Activated CD4-positive, alpha-beta T cell treated with anti-CD3 and anti-CD28 coated beads, Interleukin-2, amount 10 ng/mL, durations not matched to agents 24 days and 14 days (primary cell): ENCODE measurements at regions not wholly inside any gene's neighbourhood (a gene's known extent, or its start where the extent isn't known, plus 50 kb on each side); places are given as distances from the start of the nearest gene placed in this dataset.

Source experiments
- DNase-seq: peaks from one replicate; pipeline ENCODE4 v3.0.0; 2022
- H3K27ac Mint-ChIP-seq: one replicate; pipeline ENCODE4 v1.8.0; 2022; ENCODE audit warnings: mild to moderate bottlenecking, mixed read lengths
- H3K27me3 Mint-ChIP-seq: one replicate; pipeline ENCODE4 v1.8.0; 2022; ENCODE audit warnings: mixed read lengths
- H3K36me3 Mint-ChIP-seq: one replicate; pipeline ENCODE4 v1.8.0; 2022; ENCODE audit warnings: low read depth, mild to moderate bottlenecking, mixed read lengths
- H3K4me1 Mint-ChIP-seq: one replicate; pipeline ENCODE4 v1.8.0; 2021; ENCODE audit warnings: mixed read lengths
- H3K4me3 Mint-ChIP-seq: one replicate; pipeline ENCODE4 v1.8.0; 2022; ENCODE audit warnings: mild to moderate bottlenecking, moderate library complexity, mixed read lengths
- H3K9me3 Mint-ChIP-seq: one replicate; pipeline ENCODE4 v1.8.0; 2021; ENCODE audit warnings: mixed read lengths
- intact Hi-C: fragments of 100-400 bp; cut with micrococcal nuclease; formaldehyde crosslinking; loops from one replicate; pipeline ENCODE4 v1.15.1; 2023

DNA sequence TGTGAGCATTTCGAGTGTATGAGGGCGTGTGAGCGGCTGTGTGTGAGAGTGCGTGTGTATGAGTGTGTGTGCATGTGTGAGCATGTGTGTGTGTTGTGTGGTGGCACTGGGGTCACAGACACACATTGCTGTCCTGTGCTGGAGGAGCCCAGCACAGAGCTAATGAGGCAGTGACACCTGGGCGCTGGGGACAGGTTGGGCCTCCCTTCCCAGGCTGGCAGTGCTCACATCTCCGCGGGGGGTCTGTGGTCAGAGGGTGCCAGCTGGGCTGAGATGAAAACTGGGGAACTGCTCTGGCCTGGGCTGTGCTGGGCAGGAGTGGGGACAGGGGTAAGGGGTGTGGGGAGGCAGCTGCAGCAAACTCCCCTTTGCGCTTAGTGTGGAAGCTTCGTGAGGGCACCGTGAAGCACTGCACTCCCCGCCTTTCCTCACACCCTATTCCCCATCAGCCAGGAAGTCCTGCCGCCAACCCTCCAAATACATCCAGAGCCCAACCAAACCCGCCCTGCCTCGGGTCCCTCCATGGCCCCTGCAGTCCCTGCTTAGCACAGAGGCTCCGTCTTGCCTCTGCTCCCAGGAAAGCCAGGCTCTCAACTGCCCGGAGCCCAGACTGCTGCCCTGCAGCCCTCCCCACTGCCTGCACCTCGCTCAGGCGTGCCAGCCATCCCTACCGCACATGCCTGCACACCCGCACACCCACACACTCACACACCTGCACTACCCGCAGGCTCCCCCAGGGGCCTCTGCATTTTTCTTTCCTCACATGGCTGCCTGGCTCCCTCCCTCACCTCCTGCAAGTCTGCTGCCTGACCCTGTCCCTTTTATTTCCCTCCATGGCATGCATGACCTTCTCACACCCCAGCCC lies 62.0 kb upstream of the THY1 start:
- H3K9me3 Mint-ChIP-seq, result no peaks in the 10 kb centered on the region
- no peaks in the 10 kb centered on the region for H3K4me1 Mint-ChIP-seq
- H3K27me3 Mint-ChIP-seq, result peaks cover 2% of the 10 kb centered on the region
- no peak overlapping the region for H3K27ac Mint-ChIP-seq
- no peaks in the 10 kb centered on the region for H3K36me3 Mint-ChIP-seq
- no peak overlapping the region for H3K4me3 Mint-ChIP-seq
- intact Hi-C loops, result loop anchor here (5.0 kb wide), 3 partner anchors 242 to 622 kb away; partner anchors contain the start of gene NECTIN1
- DNase-seq, result no peak

DNA sequence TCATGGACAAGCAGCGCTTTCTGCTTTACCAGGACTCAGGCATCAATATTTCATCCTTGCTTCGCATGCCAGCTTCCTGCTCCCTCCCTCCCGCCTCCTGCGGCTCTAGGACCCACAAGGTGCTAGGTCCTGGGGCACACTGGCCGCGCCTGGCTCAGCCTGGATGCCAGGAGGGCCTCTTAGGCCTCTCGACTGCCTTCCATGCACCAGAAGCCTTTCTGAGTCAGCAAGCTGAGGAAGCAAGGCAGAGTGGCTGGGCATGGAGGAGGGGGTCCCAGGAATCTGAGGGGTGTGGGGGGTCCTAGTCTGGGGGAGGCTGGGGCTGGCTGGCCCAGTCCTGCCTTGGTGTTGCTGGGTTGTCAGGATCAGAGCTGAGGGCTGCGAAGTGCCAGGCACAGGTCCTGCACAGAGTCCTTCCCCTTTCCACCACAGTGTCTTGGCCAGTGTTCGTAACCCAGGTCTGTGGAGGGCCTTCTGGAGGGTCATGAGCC lies 61.0 kb upstream of the THY1 start:
- Mint-ChIP-seq H3K27ac (no peak overlapping the region), H3K27me3 (peaks cover 2% of the 10 kb centered on the region), H3K9me3 (no peaks in the 10 kb centered on the region), H3K36me3 (no peaks in the 10 kb centered on the region), H3K4me3 (no peak overlapping the region), H3K4me1 (no peaks in the 10 kb centered on the region)
- intact Hi-C loops, result loop anchor here (5.0 kb wide), 3 partner anchors 243 to 623 kb away; partner anchors contain the start of gene NECTIN1
- no peak for DNase-seq

GRCh38 chr11:119483341-119483880 lies 60.4 kb upstream of the THY1 start:
- no peak for DNase-seq
- no peaks in the 10 kb centered on the region for H3K4me1 Mint-ChIP-seq
- H3K4me3 Mint-ChIP-seq, result no peak overlapping the region
- H3K27ac Mint-ChIP-seq, result no peak overlapping the region
- no peaks in the 10 kb centered on the region for H3K9me3 Mint-ChIP-seq
- no peaks in the 10 kb centered on the region for H3K36me3 Mint-ChIP-seq
- peaks cover 2% of the 10 kb centered on the region for H3K27me3 Mint-ChIP-seq
- intact Hi-C loops, result loop anchor here (5.0 kb wide), 3 partner anchors 244 to 624 kb away; partner anchors contain the start of gene NECTIN1

DNA sequence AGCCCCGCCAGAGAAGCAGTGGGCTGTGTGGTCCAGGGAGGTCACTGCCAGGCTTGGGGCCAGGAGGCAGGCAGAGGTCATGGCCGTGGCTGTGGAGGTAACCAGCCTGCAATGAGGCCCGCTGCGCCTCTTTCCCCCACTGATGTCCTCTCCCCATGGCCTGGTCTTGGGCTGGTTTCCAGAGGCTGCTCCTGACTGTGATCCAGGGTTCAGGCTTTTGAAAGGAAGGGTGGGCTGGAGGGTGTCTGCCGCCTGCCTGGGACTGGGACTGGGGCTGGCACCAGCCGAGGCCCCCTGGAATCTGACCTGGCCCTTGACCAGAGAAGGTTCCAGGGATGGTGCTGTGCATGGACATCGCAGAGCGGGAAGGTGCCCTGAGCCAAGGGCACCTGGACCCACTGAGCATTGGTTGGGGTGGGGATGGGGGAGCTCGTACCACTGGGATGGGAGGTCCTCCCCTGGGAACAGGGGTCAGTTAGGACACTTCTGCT lies 59.6 kb upstream of the THY1 start:
- Mint-ChIP-seq H3K36me3 (no peaks in the 10 kb centered on the region), H3K4me1 (no peaks in the 10 kb centered on the region), H3K9me3 (no peaks in the 10 kb centered on the region), H3K4me3 (no peak overlapping the region), H3K27ac (no peak overlapping the region), H3K27me3 (peaks cover 2% of the 10 kb centered on the region)
- intact Hi-C loops, result loop anchor here (5.0 kb wide), 3 partner anchors 245 to 625 kb away; partner anchors contain the start of gene NECTIN1
- DNase-seq, result no peak

DNA sequence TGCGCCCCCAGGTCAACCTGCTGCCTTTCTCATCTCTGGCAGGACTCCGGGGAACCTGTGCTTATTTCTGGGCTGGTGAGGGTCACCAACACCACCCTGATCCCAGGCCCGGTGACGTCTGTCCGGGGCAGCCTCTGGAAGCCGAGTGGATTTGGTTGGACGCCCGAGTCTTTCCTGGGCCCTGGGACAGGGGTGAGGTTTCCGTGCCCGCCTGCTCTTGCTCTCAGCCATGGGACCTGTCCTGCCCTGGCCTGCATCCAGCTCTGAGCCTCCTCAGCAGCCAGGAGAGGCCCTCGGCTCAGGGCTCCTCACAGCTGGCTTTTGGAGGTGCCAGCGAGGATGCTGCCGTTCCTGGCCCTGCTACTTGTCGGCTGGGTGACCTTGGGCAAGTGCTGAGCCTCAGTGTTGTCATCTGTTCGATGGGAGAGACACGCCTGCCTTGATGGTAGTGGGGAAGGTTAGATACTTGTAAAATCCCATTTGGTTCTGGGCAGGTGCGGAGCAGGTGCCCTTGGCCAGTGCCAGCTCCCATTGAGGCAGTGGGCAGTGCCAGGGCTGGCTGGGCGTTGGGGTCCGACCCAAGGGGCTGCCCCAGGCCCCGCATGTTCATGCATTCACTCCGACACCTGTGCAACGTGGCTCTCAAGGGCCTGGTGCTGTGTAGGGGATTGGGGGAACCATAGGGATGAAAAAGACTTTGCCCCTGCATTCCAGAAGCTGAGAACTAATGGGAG lies 58.9 kb upstream of the THY1 start:
- H3K36me3 Mint-ChIP-seq, result no peaks in the 10 kb centered on the region
- H3K4me3 Mint-ChIP-seq, result no peak overlapping the region
- no peak overlapping the region for H3K27ac Mint-ChIP-seq
- no peaks in the 10 kb centered on the region for H3K9me3 Mint-ChIP-seq
- peaks cover 2% of the 10 kb centered on the region for H3K27me3 Mint-ChIP-seq
- intact Hi-C loops, result loop anchor here (1.0 to 5.0 kb wide), 4 partner anchors 52 to 625 kb away; partner anchors contain the start of gene NECTIN1
- no peaks in the 10 kb centered on the region for H3K4me1 Mint-ChIP-seq
- DNase-seq, result no peak

GRCh38 chr11:119481021-119481666 lies 58.2 kb upstream of the THY1 start:
- intact Hi-C loops, result loop anchor here (1.0 to 5.0 kb wide), 4 partner anchors 53 to 626 kb away; partner anchors contain the start of gene NECTIN1
- Mint-ChIP-seq H3K27me3 (peaks cover 2% of the 10 kb centered on the region), H3K4me1 (no peaks in the 10 kb centered on the region), H3K4me3 (no peak overlapping the region), H3K27ac (no peak overlapping the region), H3K9me3 (no peaks in the 10 kb centered on the region), H3K36me3 (no peaks in the 10 kb centered on the region)
- DNase-seq, result peak; percentile 92

GRCh38 chr11:119480380-119481020 lies 57.5 kb upstream of the THY1 start:
- intact Hi-C loops, result loop anchor here (1.0 to 5.0 kb wide), 4 partner anchors 54 to 627 kb away; partner anchors contain the start of gene NECTIN1
- Mint-ChIP-seq H3K27me3 (peaks cover 2% of the 10 kb centered on the region), H3K36me3 (no peaks in the 10 kb centered on the region), H3K4me3 (no peak overlapping the region), H3K27ac (no peak overlapping the region), H3K4me1 (no peaks in the 10 kb centered on the region), H3K9me3 (no peaks in the 10 kb centered on the region)
- DNase-seq, result no peak

- DNase-seq, result no peak
- Mint-ChIP-seq H3K36me3 (no peaks in the 10 kb centered on the region), H3K4me3 (no peak overlapping the region), H3K27me3 (peaks cover 2% of the 10 kb centered on the region), H3K4me1 (no peaks in the 10 kb centered on the region), H3K9me3 (no peaks in the 10 kb centered on the region), H3K27ac (no peak overlapping the region)
- intact Hi-C loops, result loop anchor here (5.0 kb wide), 3 partner anchors 248 to 628 kb away; partner anchors contain the start of gene NECTIN1
Observed at GRCh38 chr11:119479685-119480275, 56.8 kb upstream of the THY1 start.

- Mint-ChIP-seq H3K27me3 (peaks cover 2% of the 10 kb centered on the region), H3K36me3 (no peaks in the 10 kb centered on the region), H3K4me1 (no peaks in the 10 kb centered on the region), H3K4me3 (no peak overlapping the region), H3K9me3 (no peaks in the 10 kb centered on the region), H3K27ac (no peak overlapping the region)
- intact Hi-C loops, result no loop called here
- DNase-seq, result no peak
Observed at GRCh38 chr11:119478711-119479285, 55.8 kb upstream of the THY1 start.

GRCh38 chr11:119476666-119477331 lies 53.8 kb upstream of the THY1 start:
- Mint-ChIP-seq H3K36me3 (no peaks in the 10 kb centered on the region), H3K9me3 (no peaks in the 10 kb centered on the region), H3K27ac (no peak overlapping the region), H3K4me1 (no peaks in the 10 kb centered on the region), H3K27me3 (peaks cover 7% of the 10 kb centered on the region), H3K4me3 (no peak overlapping the region)
- intact Hi-C loops, result no loop called here
- no peak for DNase-seq

- no peak overlapping the region for H3K27ac Mint-ChIP-seq
- DNase-seq, result no peak
- no peaks in the 10 kb centered on the region for H3K36me3 Mint-ChIP-seq
- intact Hi-C loops, result no loop called here
- H3K27me3 Mint-ChIP-seq, result peaks cover 7% of the 10 kb centered on the region
- no peaks in the 10 kb centered on the region for H3K9me3 Mint-ChIP-seq
- H3K4me1 Mint-ChIP-seq, result no peaks in the 10 kb centered on the region
- no peak overlapping the region for H3K4me3 Mint-ChIP-seq
Observed at GRCh38 chr11:119476038-119476437, 53.1 kb upstream of the THY1 start.
